MM.1S (cell line): ENCODE measurements at regions not wholly inside any gene's neighbourhood (a gene's known extent, or its start where the extent isn't known, plus 50 kb on each side); places are given as distances from the start of the nearest gene placed in this dataset.
"Not testable (repeated sequence)": the region's sequence is repeated elsewhere in the genome, so short reads cannot be mapped to it uniquely, and the experiment has no call there.

Experiments
- EZH2 ChIP-seq: fragments of 300-600 bp; sonication (generic); optimal IDR thresholded peaks from 2 replicates; pipeline ENCODE3; 2017; ENCODE audit warnings: low read depth, mild to moderate bottlenecking, antibody characterized with exemption, low read length, mixed read lengths
- TF ChIP-seq, protein P1 (sequence below): fragments of 300-600 bp; sonication (generic); IDR thresholded peaks from 2 replicates; pipeline ENCODE4 v1.5.1; 2016; ENCODE audit warnings: antibody characterized with exemption, low read length, mixed read lengths

DNA sequence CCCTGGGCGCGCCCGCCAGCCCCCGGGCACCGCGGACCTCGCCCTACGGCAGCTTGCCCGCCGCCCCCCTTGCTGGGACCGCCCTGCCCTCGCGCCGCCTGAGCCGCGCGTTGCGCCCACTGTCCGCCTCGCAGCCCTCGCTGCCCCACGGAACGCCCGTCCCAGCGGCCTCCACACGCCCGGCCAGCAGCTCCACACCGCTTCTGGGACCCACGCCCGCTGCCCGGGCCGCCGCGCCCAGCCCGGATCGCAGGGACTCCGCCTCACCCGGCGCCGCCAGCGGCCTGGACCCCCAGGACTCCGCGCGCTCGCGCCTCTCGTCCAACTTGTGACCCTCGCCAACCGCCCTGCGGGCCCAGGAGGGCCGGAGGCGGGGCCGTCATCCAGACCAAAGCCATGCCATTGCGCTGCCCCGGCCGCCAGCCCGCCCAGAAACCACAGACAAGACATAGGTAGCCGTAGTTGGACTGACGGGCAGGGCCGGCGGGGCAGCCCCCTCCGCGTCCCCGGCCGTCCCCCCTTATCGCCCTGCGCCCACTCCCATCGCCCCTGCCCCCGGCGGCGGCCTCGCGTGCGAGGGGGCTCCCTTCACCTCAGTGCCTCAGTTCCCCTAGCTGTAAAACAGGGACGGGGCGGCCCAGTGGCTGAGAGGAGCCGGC is 90.5 kb downstream of the GOLGA8T start:
- TF ChIP-seq, protein P1, sequence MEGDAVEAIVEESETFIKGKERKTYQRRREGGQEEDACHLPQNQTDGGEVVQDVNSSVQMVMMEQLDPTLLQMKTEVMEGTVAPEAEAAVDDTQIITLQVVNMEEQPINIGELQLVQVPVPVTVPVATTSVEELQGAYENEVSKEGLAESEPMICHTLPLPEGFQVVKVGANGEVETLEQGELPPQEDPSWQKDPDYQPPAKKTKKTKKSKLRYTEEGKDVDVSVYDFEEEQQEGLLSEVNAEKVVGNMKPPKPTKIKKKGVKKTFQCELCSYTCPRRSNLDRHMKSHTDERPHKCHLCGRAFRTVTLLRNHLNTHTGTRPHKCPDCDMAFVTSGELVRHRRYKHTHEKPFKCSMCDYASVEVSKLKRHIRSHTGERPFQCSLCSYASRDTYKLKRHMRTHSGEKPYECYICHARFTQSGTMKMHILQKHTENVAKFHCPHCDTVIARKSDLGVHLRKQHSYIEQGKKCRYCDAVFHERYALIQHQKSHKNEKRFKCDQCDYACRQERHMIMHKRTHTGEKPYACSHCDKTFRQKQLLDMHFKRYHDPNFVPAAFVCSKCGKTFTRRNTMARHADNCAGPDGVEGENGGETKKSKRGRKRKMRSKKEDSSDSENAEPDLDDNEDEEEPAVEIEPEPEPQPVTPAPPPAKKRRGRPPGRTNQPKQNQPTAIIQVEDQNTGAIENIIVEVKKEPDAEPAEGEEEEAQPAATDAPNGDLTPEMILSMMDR = not testable (repeated sequence)
- TF ChIP-seq EZH2 = not testable (repeated sequence)
